ENCODE measurements at regions not wholly inside any gene's neighbourhood (a gene's known extent, or its start where the extent isn't known, plus 50 kb on each side); places are given as distances from the start of the nearest gene placed in this dataset.

DNA sequence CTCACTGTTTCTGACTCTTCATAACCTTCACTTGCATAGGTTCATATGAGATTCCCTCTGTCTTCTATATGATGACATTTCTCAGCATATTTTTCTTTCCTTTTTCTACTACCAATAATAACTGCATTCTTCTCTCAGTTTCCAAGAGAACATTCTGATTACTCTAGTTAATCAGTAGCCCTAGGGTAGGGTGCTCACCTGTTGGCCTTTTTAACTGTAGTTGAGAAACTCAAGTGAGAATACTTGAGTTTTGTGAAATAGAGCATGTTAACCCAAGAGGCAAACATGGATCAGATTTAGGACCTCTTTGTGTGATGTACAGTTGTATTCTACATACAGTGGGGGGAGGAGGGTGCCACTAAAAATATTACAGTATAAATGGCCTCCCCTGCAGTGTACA lies 308.0 kb downstream of the CMPK2 start:
- H3K14ac ChIP-seq (ENCODE audit: insufficient read length): no peak overlapping the region
- no peak overlapping the region for H3K4me3 ChIP-seq (ENCODE audit: extremely low read depth in 1 of 4, insufficient read depth in 2 of 4, low read depth in 3 of 4, low read length in 4 of 4)
- CTCF ChIA-PET (ENCODE audit: partially characterized antibody): interaction anchor here (0.6 kb wide), 1 partner anchor 267 kb away, joined by 3 read pairs; no protein-coding TSS in a partner anchor
- no peak overlapping the region for H4K91ac ChIP-seq (replicated peaks; ENCODE audit: insufficient read length, low read length)
- no peak overlapping the region for H3K23ac ChIP-seq (ENCODE audit: insufficient read length)
- H2AK5ac ChIP-seq (ENCODE audit: low read depth, low read length): no peak overlapping the region
- no peak overlapping the region for H2BK120ac ChIP-seq (replicated peaks; ENCODE audit: low read depth, low read length)
- H3K4me2 ChIP-seq (ENCODE audit: insufficient read depth in 1 of 2, low read depth in 2 of 2, low read length in 2 of 2): no peak overlapping the region
- no peaks in the 10 kb centered on the region for H4K20me1 ChIP-seq (replicated peaks in 1 of 2; ENCODE audit: control insufficient read depth in 1 of 2, insufficient read depth in 2 of 2, low read length in 2 of 2)
- POLR2A ChIA-PET (ENCODE audit: partially characterized antibody): no interaction called here
- no peak for DNase-seq (ENCODE audit: low read depth in 1 of 2, low spot score in 2 of 2)
- no peak overlapping the region for H3K18ac ChIP-seq (ENCODE audit: extremely low read depth, low read length)
- no peak overlapping the region for H3K27ac ChIP-seq (ENCODE audit: low read depth, low read length)
- no peak overlapping the region for H3K56ac ChIP-seq (replicated peaks; ENCODE audit: insufficient read length, low read depth, low read length)
- no peak overlapping the region for H3K9ac ChIP-seq (replicated peaks in 1 of 4; ENCODE audit: extremely low read depth in 1 of 4, low read depth in 3 of 4, low read length in 3 of 4)
- H3K27me3 ChIP-seq (replicated peaks in 1 of 4; ENCODE audit: control insufficient read depth in 3 of 4, extremely low read depth in 1 of 4, insufficient read depth in 3 of 4, low read length in 3 of 4): no peaks in the 10 kb centered on the region
- peaks cover 0 to 6% (median 1%) of the 10 kb centered on the region in 4 experiments; a peak in 2 of 7 replicates for H3K4me1 ChIP-seq (replicated peaks in 1 of 4; ENCODE audit: control insufficient read depth in 3 of 4, insufficient read depth in 4 of 4, low read length in 3 of 4)
- H3K36me3 ChIP-seq (ENCODE audit: control insufficient read depth in 2 of 4, insufficient read depth in 4 of 4, low read length in 3 of 4): no peaks in the 10 kb centered on the region
- no peak overlapping the region for H2BK5ac ChIP-seq (ENCODE audit: low read depth, low read length)
- H2BK12ac ChIP-seq (ENCODE audit: low read depth, low read length): no peak overlapping the region
- H3K79me2 ChIP-seq (ENCODE audit: control insufficient read depth in 1 of 2, insufficient read depth in 2 of 2, low read length in 2 of 2): no peaks in the 10 kb centered on the region
- no peak overlapping the region for H2BK20ac ChIP-seq (ENCODE audit: low read length)
- H4K5ac ChIP-seq (ENCODE audit: insufficient read length, low read depth, low read length): no peak overlapping the region
- H2AFZ ChIP-seq (ENCODE audit: low read length): no peak overlapping the region
- no peaks in the 10 kb centered on the region for H3K79me1 ChIP-seq (ENCODE audit: low read depth, low read length)
- H4K8ac ChIP-seq (ENCODE audit: extremely low read depth, insufficient read depth, low read length): no peak overlapping the region
- H2BK15ac ChIP-seq (ENCODE audit: low read length): no peak overlapping the region
- H3K9me3 ChIP-seq (ENCODE audit: insufficient read depth in 2 of 2, low read depth in 1 of 2, low read length in 1 of 2): no peaks in the 10 kb centered on the region
- no peak for FAIRE-seq
- no peaks in the 10 kb centered on the region for H3K23me2 ChIP-seq (ENCODE audit: low read depth, low read length)
- H3K4ac ChIP-seq (replicated peaks; ENCODE audit: insufficient read length, low read depth, low read length): no peak overlapping the region
- TF ChIP-seq, protein P1, sequence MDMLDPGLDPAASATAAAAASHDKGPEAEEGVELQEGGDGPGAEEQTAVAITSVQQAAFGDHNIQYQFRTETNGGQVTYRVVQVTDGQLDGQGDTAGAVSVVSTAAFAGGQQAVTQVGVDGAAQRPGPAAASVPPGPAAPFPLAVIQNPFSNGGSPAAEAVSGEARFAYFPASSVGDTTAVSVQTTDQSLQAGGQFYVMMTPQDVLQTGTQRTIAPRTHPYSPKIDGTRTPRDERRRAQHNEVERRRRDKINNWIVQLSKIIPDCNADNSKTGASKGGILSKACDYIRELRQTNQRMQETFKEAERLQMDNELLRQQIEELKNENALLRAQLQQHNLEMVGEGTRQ (IDR thresholded peaks at IDR 0.05; ENCODE audit: low read length): no peak
- TF ChIP-seq RNF2 (IDR thresholded peaks at IDR 0.05; ENCODE audit: borderline replicate concordance, low read depth, low read length, missing control alignments, poor library complexity, severe bottlenecking) (no peak), KDM1A (IDR thresholded peaks at IDR 0.05; ENCODE audit: borderline replicate concordance, low read length) (no peak), SIRT6 (IDR thresholded peaks at IDR 0.05; ENCODE audit: low read length) (no peak), NRF1 (IDR thresholded peaks at IDR 0.05; ENCODE audit: low read depth, low read length) (no peak), FOSL1 (IDR thresholded peaks at IDR 0.05; ENCODE audit: insufficient read depth, low read depth, low read length) (no peak), ASH2L (IDR thresholded peaks at IDR 0.05; ENCODE audit: low read length) (no peak), BCL11A (IDR thresholded peaks at IDR 0.05; ENCODE audit: low read depth in 2 of 2, low read length in 2 of 2) (no peak), HDAC2 (IDR thresholded peaks at IDR 0.05; ENCODE audit: borderline replicate concordance in 1 of 2, low read depth in 2 of 2, low read length in 2 of 2) (no peak), GTF2F1 (IDR thresholded peaks at IDR 0.05; ENCODE audit: borderline replicate concordance, low read depth, low read length) (no peak), TEAD4 (IDR thresholded peaks at IDR 0.05; ENCODE audit: low read depth, low read length) (no peak), SIN3A (conservative IDR thresholded peaks at IDR 0.05 in 1 of 2, IDR thresholded peaks at IDR 0.05 in 1 of 2; ENCODE audit: low read depth in 1 of 2, low read length in 2 of 2) (no peak)

All from H1 (cell line).